Mesothelial cell of epicardium (in vitro differentiated cells): ENCODE measurements at regions not wholly inside any gene's neighbourhood (a gene's known extent, or its start where the extent isn't known, plus 50 kb on each side); places are given as distances from the start of the nearest gene placed in this dataset.

Experiments used
- DNase-seq, 2 experiments: peaks; one replicate each; pipeline ENCODE4 v3.0.0; 2021; ENCODE audit warnings: low spot score in 2 of 2; ENCODE audit not compliant: unreplicated experiment in 2 of 2
- H3K27ac Mint-ChIP-seq: 2 replicates; pipeline ENCODE4 v1.8.0; 2021; ENCODE audit warnings: mixed read lengths
- H3K27me3 Mint-ChIP-seq: 2 replicates; pipeline ENCODE4 v1.8.0; 2021; ENCODE audit warnings: low read depth, mixed read lengths
- H3K36me3 Mint-ChIP-seq: 2 replicates; pipeline ENCODE4 v1.8.0; 2021; ENCODE audit warnings: mixed read lengths
- H3K4me1 Mint-ChIP-seq: 2 replicates; pipeline ENCODE4 v1.8.0; 2021; ENCODE audit warnings: mixed read lengths
- H3K4me3 Mint-ChIP-seq: 2 replicates; pipeline ENCODE4 v1.8.0; 2021; ENCODE audit warnings: mild to moderate bottlenecking, moderate library complexity, mixed read lengths
- H3K9me3 Mint-ChIP-seq: 2 replicates; pipeline ENCODE4 v1.8.0; 2021; ENCODE audit warnings: mixed read lengths
- CTCF ChIP-seq: fragments of 200-600 bp; sonication (generic); IDR thresholded peaks from one replicate; pipeline ENCODE4 v1.5.0; 2021; ENCODE audit warnings: antibody characterized with exemption; ENCODE audit not compliant: unreplicated experiment

- Mint-ChIP-seq H3K27me3 (peaks cover 45% of the 10 kb centered on the region), H3K4me1 (peaks cover 13% of the 10 kb centered on the region), H3K36me3 (no peaks in the 10 kb centered on the region), H3K27ac (no peak overlapping the region), H3K9me3 (no peaks in the 10 kb centered on the region), H3K4me3 (no peak overlapping the region)
- DNase-seq = no peak
- TF ChIP-seq CTCF = no peak
Observed at GRCh38 chr15:96593735-96594134, 263.2 kb downstream of the NR2F2 start.

DNA sequence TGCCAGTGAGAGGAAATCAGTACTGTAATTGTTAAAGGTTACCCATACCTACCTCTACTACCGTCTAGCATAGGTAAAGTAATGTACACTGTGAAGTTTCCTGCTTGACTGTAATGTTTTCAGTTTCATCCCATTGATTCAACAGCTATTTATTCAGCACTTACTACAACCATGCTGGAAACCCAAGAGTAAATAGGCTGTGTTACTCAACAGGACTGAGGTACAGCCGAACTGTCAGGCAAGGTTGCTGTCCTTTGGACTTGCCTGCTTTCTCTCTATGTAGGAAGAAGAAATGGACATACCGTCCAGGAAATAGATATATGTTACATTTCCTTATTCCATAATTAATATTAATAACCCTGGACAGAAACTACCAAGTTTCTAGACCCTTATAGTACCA lies 265.5 kb downstream of the NR2F2 start:
- H3K4me1 Mint-ChIP-seq = peaks cover 13% of the 10 kb centered on the region
- peaks cover 31% of the 10 kb centered on the region for H3K27me3 Mint-ChIP-seq
- H3K4me3 Mint-ChIP-seq = no peak overlapping the region
- DNase-seq = no peak
- no peak overlapping the region for H3K27ac Mint-ChIP-seq
- H3K36me3 Mint-ChIP-seq = no peaks in the 10 kb centered on the region
- TF ChIP-seq CTCF = no peak
- H3K9me3 Mint-ChIP-seq = no peaks in the 10 kb centered on the region

- no peaks in the 10 kb centered on the region for H3K36me3 Mint-ChIP-seq
- H3K27me3 Mint-ChIP-seq = peaks cover 25% of the 10 kb centered on the region
- H3K9me3 Mint-ChIP-seq = no peaks in the 10 kb centered on the region
- H3K4me1 Mint-ChIP-seq = peaks cover 12% of the 10 kb centered on the region
- TF ChIP-seq CTCF = no peak
- no peak for DNase-seq
- no peak overlapping the region for H3K27ac Mint-ChIP-seq
- H3K4me3 Mint-ChIP-seq = no peak overlapping the region
Observed at GRCh38 chr15:96598514-96598913, 268.0 kb downstream of the NR2F2 start.

GRCh38 chr15:96599268-96599667 lies 268.8 kb downstream of the NR2F2 start:
- no peaks in the 10 kb centered on the region for H3K9me3 Mint-ChIP-seq
- no peak overlapping the region for H3K4me3 Mint-ChIP-seq
- H3K36me3 Mint-ChIP-seq = no peaks in the 10 kb centered on the region
- H3K4me1 Mint-ChIP-seq = peaks cover 5% of the 10 kb centered on the region
- H3K27ac Mint-ChIP-seq = no peak overlapping the region
- H3K27me3 Mint-ChIP-seq = peaks cover 22% of the 10 kb centered on the region
- DNase-seq = no peak
- TF ChIP-seq CTCF = no peak

- Mint-ChIP-seq H3K4me3 (no peak overlapping the region), H3K27me3 (peaks cover 16% of the 10 kb centered on the region), H3K36me3 (no peaks in the 10 kb centered on the region), H3K27ac (no peak overlapping the region), H3K9me3 (no peaks in the 10 kb centered on the region), H3K4me1 (no peaks in the 10 kb centered on the region)
- TF ChIP-seq CTCF = no peak
- no peak for DNase-seq
Observed at GRCh38 chr15:96600350-96600749, 269.9 kb downstream of the NR2F2 start.

DNA sequence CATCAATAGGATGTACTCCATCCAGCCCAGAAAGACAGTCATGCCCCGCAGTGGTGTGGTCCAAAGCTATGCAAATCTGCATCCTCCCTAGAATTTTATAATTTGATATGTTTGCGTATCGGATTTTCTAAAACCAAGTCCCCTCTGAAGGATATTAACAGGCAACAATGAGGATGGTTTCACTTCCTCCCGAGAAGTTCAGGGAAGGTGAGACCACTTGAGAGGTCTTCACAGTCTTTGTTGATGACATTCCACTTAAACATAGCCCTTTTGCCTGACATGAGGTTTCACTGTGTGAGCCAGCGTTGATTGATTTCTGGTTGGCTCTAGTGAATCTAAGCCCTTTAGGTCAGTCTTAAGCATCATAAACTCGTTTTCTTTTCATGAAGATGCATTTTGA lies 276.1 kb downstream of the NR2F2 start:
- Mint-ChIP-seq H3K36me3 (no peaks in the 10 kb centered on the region), H3K9me3 (no peaks in the 10 kb centered on the region), H3K4me3 (no peak overlapping the region), H3K4me1 (no peaks in the 10 kb centered on the region), H3K27me3 (peaks cover 19% of the 10 kb centered on the region), H3K27ac (no peak overlapping the region)
- TF ChIP-seq CTCF = no peak
- no peak for DNase-seq
